ENCODE measurements at regions not wholly inside any gene's neighbourhood (a gene's known extent, or its start where the extent isn't known, plus 50 kb on each side); places are given as distances from the start of the nearest gene placed in this dataset.

- Mint-ChIP-seq H3K36me3 (ENCODE audit: low read depth) (peaks cover 12% of the 10 kb centered on the region), H3K9me3 (peaks cover 5% of the 10 kb centered on the region; the same call in 1 of the 2 replicates), H3K4me1 (ENCODE audit: low read depth) (peaks cover 3% of the 10 kb centered on the region), H3K27me3 (ENCODE audit: insufficient read depth) (no peaks in the 10 kb centered on the region), H3K4me3 (no peak overlapping the region), H3K27ac (no peak overlapping the region)
- no peak for TF ChIP-seq CTCF (IDR thresholded peaks at IDR 0.05)
- no peak for DNase-seq
Measured at GRCh38 chr6:140993515-140993914, 1139.2 kb upstream of the GJE1 start.

- TF ChIP-seq CTCF (IDR thresholded peaks at IDR 0.05), result no peak
Measured at GRCh38 chr6:140992678-140993077, 1140.0 kb upstream of the GJE1 start.

GRCh38 chr6:140988780-140989179, 1143.9 kb upstream of the GJE1 start:
- Mint-ChIP-seq H3K4me3 (no peak overlapping the region), H3K9me3 (peaks cover 5% of the 10 kb centered on the region; the same call in 1 of the 2 replicates), H3K27me3 (ENCODE audit: insufficient read depth) (no peaks in the 10 kb centered on the region), H3K27ac (no peak overlapping the region), H3K36me3 (ENCODE audit: low read depth) (peaks cover 12% of the 10 kb centered on the region), H3K4me1 (ENCODE audit: low read depth) (peaks cover 36% of the 10 kb centered on the region)
- DNase-seq, result no peak
- no peak for TF ChIP-seq CTCF (IDR thresholded peaks at IDR 0.05)

More at GRCh38 chr6:140992678-140993077, 1140.0 kb upstream of the GJE1 start:
- H3K36me3 Mint-ChIP-seq (ENCODE audit: low read depth), result peaks cover 12% of the 10 kb centered on the region
- H3K27ac Mint-ChIP-seq, result no peak overlapping the region
- no peaks in the 10 kb centered on the region for H3K27me3 Mint-ChIP-seq (ENCODE audit: insufficient read depth)
- DNase-seq, result no peak
- H3K4me3 Mint-ChIP-seq, result no peak overlapping the region
- H3K9me3 Mint-ChIP-seq, result peaks cover 5% of the 10 kb centered on the region; the same call in 1 of the 2 replicates
- peaks cover 12% of the 10 kb centered on the region for H3K4me1 Mint-ChIP-seq (ENCODE audit: low read depth)

GRCh38 chr6:140987364-140988155, 1145.2 kb upstream of the GJE1 start:
- Mint-ChIP-seq H3K36me3 (ENCODE audit: low read depth) (peaks cover 11% of the 10 kb centered on the region), H3K27me3 (ENCODE audit: insufficient read depth) (no peaks in the 10 kb centered on the region), H3K4me3 (no peak overlapping the region), H3K27ac (no peak overlapping the region; the same call in 1 of the 2 replicates), H3K4me1 (ENCODE audit: low read depth) (peaks cover 36% of the 10 kb centered on the region), H3K9me3 (peaks cover 5% of the 10 kb centered on the region; the same call in 1 of the 2 replicates)
- TF ChIP-seq CTCF (IDR thresholded peaks at IDR 0.05), result no peak
- no peak for DNase-seq

GRCh38 chr6:140985679-140986275, 1146.9 kb upstream of the GJE1 start:
- Mint-ChIP-seq H3K36me3 (ENCODE audit: low read depth) (peaks cover 14% of the 10 kb centered on the region; the same call in 1 of the 2 replicates), H3K4me1 (ENCODE audit: low read depth) (peaks cover 38% of the 10 kb centered on the region), H3K27me3 (ENCODE audit: insufficient read depth) (no peaks in the 10 kb centered on the region), H3K4me3 (no peak overlapping the region), H3K9me3 (peaks cover 5% of the 10 kb centered on the region; the same call in 1 of the 2 replicates), H3K27ac (no peak overlapping the region)
- no peak for TF ChIP-seq CTCF (IDR thresholded peaks at IDR 0.05)
- DNase-seq, result no peak

Data from HFFc6 (cell line).